ENCODE measurements at regions not wholly inside any gene's neighbourhood (a gene's known extent, or its start where the extent isn't known, plus 50 kb on each side); places are given as distances from the start of the nearest gene placed in this dataset.

GRCh38 chr14:27025648-27026047 lies 427.8 kb upstream of the NOVA1 start:
- Histone ChIP-seq H3K27ac (ENCODE audit: low read length) (no peak overlapping the region), H3K27me3 (ENCODE audit: control insufficient read depth, insufficient read depth, low read length) (no peaks in the 10 kb centered on the region), H3K9me3 (ENCODE audit: control insufficient read depth, low read depth, low read length) (no peaks in the 10 kb centered on the region), H3K4me3 (ENCODE audit: low read length) (no peak overlapping the region), H3K4me1 (ENCODE audit: control insufficient read depth, insufficient read depth, low read length) (no peaks in the 10 kb centered on the region), H3K36me3 (ENCODE audit: control insufficient read depth, insufficient read depth, low read length) (no peaks in the 10 kb centered on the region)
- no peak for DNase-seq
- no CpG with 5 or more reads among the region's 1 CpG for WGBS (ENCODE audit: insufficient coverage, low lambda C conversion rate)

- H3K36me3 ChIP-seq (ENCODE audit: control insufficient read depth, insufficient read depth, low read length) = no peaks in the 10 kb centered on the region
- H3K4me3 ChIP-seq (ENCODE audit: low read length) = no peak overlapping the region
- no peak for DNase-seq
- H3K4me1 ChIP-seq (ENCODE audit: control insufficient read depth, insufficient read depth, low read length) = no peaks in the 10 kb centered on the region
- H3K9me3 ChIP-seq (ENCODE audit: control insufficient read depth, low read depth, low read length) = no peaks in the 10 kb centered on the region
- no peaks in the 10 kb centered on the region for H3K27me3 ChIP-seq (ENCODE audit: control insufficient read depth, insufficient read depth, low read length)
- H3K27ac ChIP-seq (ENCODE audit: low read length) = no peak overlapping the region
- 100% methylated on average over 1 of the region's 3 CpGs for WGBS (ENCODE audit: insufficient coverage, low lambda C conversion rate)
Measured at GRCh38 chr14:27026097-27026496, 428.3 kb upstream of the NOVA1 start.

GRCh38 chr14:27040552-27040951 lies 442.7 kb upstream of the NOVA1 start:
- no peak for DNase-seq
- Histone ChIP-seq H3K4me1 (ENCODE audit: control insufficient read depth, insufficient read depth, low read length) (no peaks in the 10 kb centered on the region), H3K4me3 (ENCODE audit: low read length) (no peak overlapping the region), H3K27me3 (ENCODE audit: control insufficient read depth, insufficient read depth, low read length) (no peaks in the 10 kb centered on the region), H3K27ac (ENCODE audit: low read length) (no peak overlapping the region), H3K36me3 (ENCODE audit: control insufficient read depth, insufficient read depth, low read length) (no peaks in the 10 kb centered on the region), H3K9me3 (ENCODE audit: control insufficient read depth, low read depth, low read length) (no peaks in the 10 kb centered on the region)
- 20% methylated on average over 2 of the region's 2 CpGs for WGBS (ENCODE audit: insufficient coverage, low lambda C conversion rate)

GRCh38 chr14:27049701-27050100 lies 451.9 kb upstream of the NOVA1 start:
- no peak overlapping the region for H3K27ac ChIP-seq (ENCODE audit: low read length)
- H3K27me3 ChIP-seq (ENCODE audit: control insufficient read depth, insufficient read depth, low read length) = no peaks in the 10 kb centered on the region
- no peak overlapping the region for H3K4me3 ChIP-seq (ENCODE audit: low read length)
- peaks cover 4% of the 10 kb centered on the region for H3K9me3 ChIP-seq (ENCODE audit: control insufficient read depth, low read depth, low read length)
- H3K36me3 ChIP-seq (ENCODE audit: control insufficient read depth, insufficient read depth, low read length) = no peaks in the 10 kb centered on the region
- H3K4me1 ChIP-seq (ENCODE audit: control insufficient read depth, insufficient read depth, low read length) = no peaks in the 10 kb centered on the region
- DNase-seq = no peak
- no CpG with 5 or more reads among the region's 3 CpGs for WGBS (ENCODE audit: insufficient coverage, low lambda C conversion rate)

- no peak for DNase-seq
- H3K27me3 ChIP-seq (ENCODE audit: control insufficient read depth, insufficient read depth, low read length) = no peaks in the 10 kb centered on the region
- peaks cover 4% of the 10 kb centered on the region for H3K9me3 ChIP-seq (ENCODE audit: control insufficient read depth, low read depth, low read length)
- no peak overlapping the region for H3K4me3 ChIP-seq (ENCODE audit: low read length)
- H3K27ac ChIP-seq (ENCODE audit: low read length) = no peak overlapping the region
- no peaks in the 10 kb centered on the region for H3K4me1 ChIP-seq (ENCODE audit: control insufficient read depth, insufficient read depth, low read length)
- H3K36me3 ChIP-seq (ENCODE audit: control insufficient read depth, insufficient read depth, low read length) = no peaks in the 10 kb centered on the region
Measured at GRCh38 chr14:27050208-27050607, 452.4 kb upstream of the NOVA1 start.

- no peak for DNase-seq
- Histone ChIP-seq H3K27ac (ENCODE audit: low read length) (no peak overlapping the region), H3K36me3 (ENCODE audit: control insufficient read depth, insufficient read depth, low read length) (no peaks in the 10 kb centered on the region), H3K27me3 (ENCODE audit: control insufficient read depth, insufficient read depth, low read length) (no peaks in the 10 kb centered on the region), H3K9me3 (ENCODE audit: control insufficient read depth, low read depth, low read length) (peaks cover 4% of the 10 kb centered on the region), H3K4me1 (ENCODE audit: control insufficient read depth, insufficient read depth, low read length) (no peaks in the 10 kb centered on the region), H3K4me3 (ENCODE audit: low read length) (no peak overlapping the region)
- WGBS (ENCODE audit: insufficient coverage, low lambda C conversion rate) = no CpG with 5 or more reads among the region's 1 CpG
Measured at GRCh38 chr14:27056586-27056985, 458.8 kb upstream of the NOVA1 start.

GRCh38 chr14:27061299-27061698 lies 463.5 kb upstream of the NOVA1 start:
- Histone ChIP-seq H3K36me3 (ENCODE audit: control insufficient read depth, insufficient read depth, low read length) (no peaks in the 10 kb centered on the region), H3K27me3 (ENCODE audit: control insufficient read depth, insufficient read depth, low read length) (no peaks in the 10 kb centered on the region), H3K27ac (ENCODE audit: low read length) (no peak overlapping the region), H3K9me3 (ENCODE audit: control insufficient read depth, low read depth, low read length) (no peaks in the 10 kb centered on the region), H3K4me1 (ENCODE audit: control insufficient read depth, insufficient read depth, low read length) (no peaks in the 10 kb centered on the region), H3K4me3 (ENCODE audit: low read length) (no peak overlapping the region)
- DNase-seq = no peak
- 100% methylated on average over 1 of the region's 2 CpGs for WGBS (ENCODE audit: insufficient coverage, low lambda C conversion rate)

GRCh38 chr14:27063959-27064358 lies 466.1 kb upstream of the NOVA1 start:
- Histone ChIP-seq H3K4me3 (ENCODE audit: low read length) (no peak overlapping the region), H3K27me3 (ENCODE audit: control insufficient read depth, insufficient read depth, low read length) (no peaks in the 10 kb centered on the region)

GRCh38 chr14:27065886-27066285 lies 468.1 kb upstream of the NOVA1 start:
- no CpG with 5 or more reads among the region's 2 CpGs for WGBS (ENCODE audit: insufficient coverage, low lambda C conversion rate)

More at GRCh38 chr14:27063959-27064358, 466.1 kb upstream of the NOVA1 start:
- Histone ChIP-seq H3K36me3 (ENCODE audit: control insufficient read depth, insufficient read depth, low read length) (no peaks in the 10 kb centered on the region), H3K9me3 (ENCODE audit: control insufficient read depth, low read depth, low read length) (no peaks in the 10 kb centered on the region), H3K27ac (ENCODE audit: low read length) (no peak overlapping the region), H3K4me1 (ENCODE audit: control insufficient read depth, insufficient read depth, low read length) (no peaks in the 10 kb centered on the region)
- DNase-seq = no peak

GRCh38 chr14:27067961-27068360 lies 470.1 kb upstream of the NOVA1 start:
- Histone ChIP-seq H3K27me3 (ENCODE audit: control insufficient read depth, insufficient read depth, low read length) (no peaks in the 10 kb centered on the region), H3K27ac (ENCODE audit: low read length) (no peak overlapping the region), H3K9me3 (ENCODE audit: control insufficient read depth, low read depth, low read length) (no peaks in the 10 kb centered on the region), H3K4me1 (ENCODE audit: control insufficient read depth, insufficient read depth, low read length) (no peaks in the 10 kb centered on the region), H3K4me3 (ENCODE audit: low read length) (no peak overlapping the region), H3K36me3 (ENCODE audit: control insufficient read depth, insufficient read depth, low read length) (no peaks in the 10 kb centered on the region)
- no peak for DNase-seq
- WGBS (ENCODE audit: insufficient coverage, low lambda C conversion rate) = no CpG with 5 or more reads among the region's 2 CpGs

More at GRCh38 chr14:27065886-27066285, 468.1 kb upstream of the NOVA1 start:
- no peaks in the 10 kb centered on the region for H3K4me1 ChIP-seq (ENCODE audit: control insufficient read depth, insufficient read depth, low read length)
- DNase-seq = no peak
- H3K36me3 ChIP-seq (ENCODE audit: control insufficient read depth, insufficient read depth, low read length) = no peaks in the 10 kb centered on the region
- H3K9me3 ChIP-seq (ENCODE audit: control insufficient read depth, low read depth, low read length) = no peaks in the 10 kb centered on the region
- H3K4me3 ChIP-seq (ENCODE audit: low read length) = no peak overlapping the region
- H3K27ac ChIP-seq (ENCODE audit: low read length) = no peak overlapping the region
- H3K27me3 ChIP-seq (ENCODE audit: control insufficient read depth, insufficient read depth, low read length) = no peaks in the 10 kb centered on the region

- no peaks in the 10 kb centered on the region for H3K27me3 ChIP-seq (ENCODE audit: control insufficient read depth, insufficient read depth, low read length)
- DNase-seq = no peak
- no peaks in the 10 kb centered on the region for H3K36me3 ChIP-seq (ENCODE audit: control insufficient read depth, insufficient read depth, low read length)
- H3K9me3 ChIP-seq (ENCODE audit: control insufficient read depth, low read depth, low read length) = no peaks in the 10 kb centered on the region
- no peaks in the 10 kb centered on the region for H3K4me1 ChIP-seq (ENCODE audit: control insufficient read depth, insufficient read depth, low read length)
- no peak overlapping the region for H3K4me3 ChIP-seq (ENCODE audit: low read length)
- no peak overlapping the region for H3K27ac ChIP-seq (ENCODE audit: low read length)
- WGBS (ENCODE audit: insufficient coverage, low lambda C conversion rate) = 42% methylated on average over 2 of the region's 5 CpGs
Measured at GRCh38 chr14:27072589-27072988, 474.8 kb upstream of the NOVA1 start.

Data from large intestine (tissue), 3 donors.